ENCODE measurements at regions not wholly inside any gene's neighbourhood (a gene's known extent, or its start where the extent isn't known, plus 50 kb on each side); places are given as distances from the start of the nearest gene placed in this dataset.

GRCh38 chr6:80579391-80580023 lies 473.0 kb downstream of the BCKDHB start:
- TF ChIP-seq CTCF (conservative IDR thresholded peaks at IDR 0.05; ENCODE audit: low read length) = no peak
- TF ChIP-seq EZH2phosphoT487 (IDR thresholded peaks at IDR 0.05; ENCODE audit: borderline replicate concordance, low read depth, low read length) = no peak
